ENCODE measurements at regions not wholly inside any gene's neighbourhood (a gene's known extent, or its start where the extent isn't known, plus 50 kb on each side); places are given as distances from the start of the nearest gene placed in this dataset.
"Not testable (repeated sequence)": the region's sequence is repeated elsewhere in the genome, so short reads cannot be mapped to it uniquely, and the experiment has no call there.

- not testable (repeated sequence) for TF ChIP-seq POLR2A (IDR thresholded peaks at IDR 0.05; ENCODE audit: low read length); CHD2 (IDR thresholded peaks at IDR 0.05; ENCODE audit: low read length, partially characterized antibody); SMC3 (IDR thresholded peaks at IDR 0.05); TP53 (CRISPR knock-in tag; IDR thresholded peaks at IDR 0.05)
- 0 out of 3 replicates have a peak, but pooled peaks have one; percentile 6 for TF ChIP-seq CTCF (IDR thresholded peaks at IDR 0.05)
Observed at GRCh38 chr10:9402067-9402466, 1347.6 kb downstream of the GATA3 start.
